ENCODE measurements at regions not wholly inside any gene's neighbourhood (a gene's known extent, or its start where the extent isn't known, plus 50 kb on each side); places are given as distances from the start of the nearest gene placed in this dataset.
"Not testable (repeated sequence)": the region's sequence is repeated elsewhere in the genome, so short reads cannot be mapped to it uniquely, and the experiment has no call there.

DNA sequence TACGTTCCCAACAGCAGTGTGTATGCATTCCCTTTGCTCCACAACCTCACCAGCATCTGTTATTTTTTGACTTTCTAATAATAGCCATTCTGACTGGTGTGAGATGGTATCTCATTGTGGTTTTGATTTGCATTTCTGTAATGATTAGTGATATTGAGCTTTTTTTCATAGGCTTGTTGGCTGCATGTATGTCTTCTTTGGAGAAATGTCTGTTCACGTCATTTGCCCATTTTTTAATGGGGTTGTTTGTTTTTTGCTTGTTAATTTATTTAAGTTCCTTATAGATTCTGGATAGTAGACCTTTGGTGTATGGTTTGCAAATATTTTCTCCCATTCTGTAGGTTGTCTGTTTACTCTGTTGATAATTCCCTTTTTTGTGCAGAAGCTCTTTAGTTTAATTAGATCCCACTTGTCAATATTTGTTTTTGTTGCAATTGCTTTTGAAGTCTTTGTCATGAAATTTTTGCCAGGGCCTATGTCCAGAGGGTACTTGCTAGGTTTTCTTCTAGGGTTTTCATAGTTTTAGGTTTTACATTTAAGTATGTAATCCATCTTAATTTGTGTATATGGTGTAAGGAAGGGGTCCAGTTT lies 141.5 kb upstream of the PGRMC2 start:
- POLR2A ChIA-PET = interaction anchor here (0.6 kb wide), 1 partner anchor 12 kb away, joined by 3 read pairs; no protein-coding TSS in a partner anchor
- H3K4me1 ChIP-seq (ENCODE audit: insufficient read depth, low read length, poor library complexity, severe bottlenecking); DNase-seq (ENCODE audit: low spot score); H3K9me3 ChIP-seq (ENCODE audit: low read length); H3K36me3 ChIP-seq (ENCODE audit: insufficient read depth, low read length); H3K27ac ChIP-seq (ENCODE audit: low read depth, low read length, poor library complexity, severe bottlenecking); intact Hi-C loops (cut with micrococcal nuclease; ENCODE audit: unreplicated experiment); H3K4me2 ChIP-seq (ENCODE audit: low read length); H4K20me1 ChIP-seq (ENCODE audit: insufficient read depth, low read length); H3K79me2 ChIP-seq (ENCODE audit: insufficient read depth, low read depth, low read length); H2AFZ ChIP-seq (ENCODE audit: low read length); CTCF ChIA-PET (ENCODE audit: unreplicated experiment); BruUV-seq (replicated peaks); H3K4me3 ChIP-seq (ENCODE audit: low read depth, low read length, poor library complexity, severe bottlenecking); H3K9me2 ChIP-seq (ENCODE audit: insufficient read depth, low read length): not testable (repeated sequence)

DNA sequence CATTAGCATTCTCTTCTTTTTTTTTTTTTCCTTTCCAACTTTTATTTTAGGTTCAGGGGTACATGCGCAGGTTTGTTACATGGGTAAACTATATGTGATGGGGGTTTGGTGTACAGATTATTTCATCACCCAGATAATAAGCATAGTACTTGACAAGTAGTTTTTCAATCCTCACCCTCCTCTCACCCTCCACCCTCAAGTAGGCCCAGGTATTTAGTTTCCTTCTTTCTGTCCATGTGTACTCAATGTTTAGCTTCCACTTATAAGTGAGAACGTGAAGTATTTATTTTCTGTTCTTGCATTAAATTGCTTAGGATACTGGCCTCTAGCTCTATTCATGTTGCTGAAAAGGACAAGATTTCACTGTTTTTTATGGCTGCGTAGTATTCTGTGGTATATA lies 140.8 kb upstream of the PGRMC2 start:
- no peaks in the 10 kb centered on the region for H3K36me3 ChIP-seq (ENCODE audit: insufficient read depth, low read length)
- no peaks in the 10 kb centered on the region for H3K9me3 ChIP-seq (ENCODE audit: low read length)
- no peak overlapping the region for H3K27ac ChIP-seq (ENCODE audit: low read depth, low read length, poor library complexity, severe bottlenecking)
- ChIA-PET CTCF (ENCODE audit: unreplicated experiment) (no interaction called here), POLR2A (interaction anchor here (0.6 kb wide), 1 partner anchor 11 kb away, joined by 3 read pairs; no protein-coding TSS in a partner anchor)
- no peaks in the 10 kb centered on the region for H3K4me1 ChIP-seq (ENCODE audit: insufficient read depth, low read length, poor library complexity, severe bottlenecking)
- no peak overlapping the region for H3K4me2 ChIP-seq (ENCODE audit: low read length)
- TF ChIP-seq, protein P1, sequence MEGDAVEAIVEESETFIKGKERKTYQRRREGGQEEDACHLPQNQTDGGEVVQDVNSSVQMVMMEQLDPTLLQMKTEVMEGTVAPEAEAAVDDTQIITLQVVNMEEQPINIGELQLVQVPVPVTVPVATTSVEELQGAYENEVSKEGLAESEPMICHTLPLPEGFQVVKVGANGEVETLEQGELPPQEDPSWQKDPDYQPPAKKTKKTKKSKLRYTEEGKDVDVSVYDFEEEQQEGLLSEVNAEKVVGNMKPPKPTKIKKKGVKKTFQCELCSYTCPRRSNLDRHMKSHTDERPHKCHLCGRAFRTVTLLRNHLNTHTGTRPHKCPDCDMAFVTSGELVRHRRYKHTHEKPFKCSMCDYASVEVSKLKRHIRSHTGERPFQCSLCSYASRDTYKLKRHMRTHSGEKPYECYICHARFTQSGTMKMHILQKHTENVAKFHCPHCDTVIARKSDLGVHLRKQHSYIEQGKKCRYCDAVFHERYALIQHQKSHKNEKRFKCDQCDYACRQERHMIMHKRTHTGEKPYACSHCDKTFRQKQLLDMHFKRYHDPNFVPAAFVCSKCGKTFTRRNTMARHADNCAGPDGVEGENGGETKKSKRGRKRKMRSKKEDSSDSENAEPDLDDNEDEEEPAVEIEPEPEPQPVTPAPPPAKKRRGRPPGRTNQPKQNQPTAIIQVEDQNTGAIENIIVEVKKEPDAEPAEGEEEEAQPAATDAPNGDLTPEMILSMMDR (conservative IDR thresholded peaks at IDR 0.05; ENCODE audit: low read length) = no peak
- no peak for TF ChIP-seq EZH2phosphoT487 (IDR thresholded peaks at IDR 0.05; ENCODE audit: borderline replicate concordance, low read depth, low read length)
- H4K20me1 ChIP-seq (ENCODE audit: insufficient read depth, low read length) = no peaks in the 10 kb centered on the region
- DNase-seq (ENCODE audit: low spot score) = no peak
- H3K4me3 ChIP-seq (ENCODE audit: low read depth, low read length, poor library complexity, severe bottlenecking) = no peak overlapping the region
- no peaks in the 10 kb centered on the region for H3K79me2 ChIP-seq (ENCODE audit: insufficient read depth, low read depth, low read length)
- H2AFZ ChIP-seq (ENCODE audit: low read length) = no peak overlapping the region
- no peaks in the 10 kb centered on the region for H3K9me2 ChIP-seq (ENCODE audit: insufficient read depth, low read length)
- no TSS peak for BruUV-seq (replicated peaks)
- intact Hi-C loops (cut with micrococcal nuclease; ENCODE audit: unreplicated experiment) = no loop called here

DNA sequence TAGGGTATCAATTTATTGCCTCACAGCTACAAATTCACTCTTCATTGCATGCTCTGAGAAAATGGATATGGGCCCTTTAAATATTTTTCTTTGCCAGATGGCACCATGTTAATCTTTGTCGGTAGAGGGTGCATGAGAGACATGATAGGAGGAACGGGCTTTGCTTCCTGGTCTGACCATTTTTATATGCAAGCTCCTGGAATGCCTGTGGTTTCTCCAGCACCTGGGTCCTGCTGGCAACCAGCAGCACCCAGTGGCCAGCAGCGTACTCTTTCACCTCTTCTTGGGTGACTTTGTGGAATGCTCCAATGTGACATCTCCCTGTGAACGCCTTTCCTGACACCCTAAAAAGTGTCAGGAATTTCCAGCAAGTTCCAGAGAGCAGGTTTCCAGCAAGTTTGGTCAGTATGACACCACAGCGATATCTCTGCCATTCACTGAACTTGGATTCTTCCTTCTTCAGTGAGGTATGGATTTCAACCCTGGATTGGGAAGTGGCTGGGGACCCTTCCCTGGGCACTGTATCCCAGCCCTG lies 140.3 kb upstream of the PGRMC2 start:
- Histone ChIP-seq H3K36me3 (ENCODE audit: insufficient read depth, low read length) (no peaks in the 10 kb centered on the region), H3K4me2 (ENCODE audit: low read length) (no peak overlapping the region), H3K4me1 (ENCODE audit: insufficient read depth, low read length, poor library complexity, severe bottlenecking) (no peaks in the 10 kb centered on the region), H3K79me2 (ENCODE audit: insufficient read depth, low read depth, low read length) (no peaks in the 10 kb centered on the region), H3K9me2 (ENCODE audit: insufficient read depth, low read length) (no peaks in the 10 kb centered on the region), H4K20me1 (ENCODE audit: insufficient read depth, low read length) (no peaks in the 10 kb centered on the region), H3K27ac (ENCODE audit: low read depth, low read length, poor library complexity, severe bottlenecking) (no peak overlapping the region), H3K9me3 (ENCODE audit: low read length) (no peaks in the 10 kb centered on the region), H3K4me3 (ENCODE audit: low read depth, low read length, poor library complexity, severe bottlenecking) (no peak overlapping the region), H2AFZ (ENCODE audit: low read length) (no peak overlapping the region)
- ChIA-PET POLR2A (interaction anchor here (1.0 kb wide), 1 partner anchor 14 kb away, joined by 4 read pairs; no protein-coding TSS in a partner anchor), CTCF (ENCODE audit: unreplicated experiment) (no interaction called here)
- DNase-seq (ENCODE audit: low spot score) = no peak
- TF ChIP-seq, protein P1 (conservative IDR thresholded peaks at IDR 0.05; ENCODE audit: low read length) = no peak
- TF ChIP-seq EZH2phosphoT487 (IDR thresholded peaks at IDR 0.05; ENCODE audit: borderline replicate concordance, low read depth, low read length) = no peak
- intact Hi-C loops (cut with micrococcal nuclease; ENCODE audit: unreplicated experiment) = no loop called here
- BruUV-seq (replicated peaks) = no TSS peak
